ENCODE measurements at regions not wholly inside any gene's neighbourhood (a gene's known extent, or its start where the extent isn't known, plus 50 kb on each side); places are given as distances from the start of the nearest gene placed in this dataset.
"Not testable (repeated sequence)": the region's sequence is repeated elsewhere in the genome, so short reads cannot be mapped to it uniquely, and the experiment has no call there.

GRCh38 chr12:9481289-9481688 is 126.4 kb downstream of the KLRB1 start:
- not testable (repeated sequence) for H3K36me3 Mint-ChIP-seq (ENCODE audit: unreplicated experiment)

GRCh38 chr12:9474197-9474596 is 133.5 kb downstream of the KLRB1 start:
- DNase-seq (ENCODE audit: extremely low spot score, unreplicated experiment); H3K4me1 Mint-ChIP-seq (ENCODE audit: unreplicated experiment); H3K27ac Mint-ChIP-seq (ENCODE audit: unreplicated experiment); H3K36me3 Mint-ChIP-seq (ENCODE audit: unreplicated experiment); H3K27me3 Mint-ChIP-seq (ENCODE audit: unreplicated experiment); H3K4me3 Mint-ChIP-seq (ENCODE audit: unreplicated experiment); H3K9me3 Mint-ChIP-seq (ENCODE audit: unreplicated experiment): not testable (repeated sequence)

More at GRCh38 chr12:9481289-9481688, 126.4 kb downstream of the KLRB1 start:
- DNase-seq (ENCODE audit: extremely low spot score, unreplicated experiment); H3K27me3 Mint-ChIP-seq (ENCODE audit: unreplicated experiment); H3K4me1 Mint-ChIP-seq (ENCODE audit: unreplicated experiment); H3K4me3 Mint-ChIP-seq (ENCODE audit: unreplicated experiment); H3K27ac Mint-ChIP-seq (ENCODE audit: unreplicated experiment); H3K9me3 Mint-ChIP-seq (ENCODE audit: unreplicated experiment): not testable (repeated sequence)

GRCh38 chr12:9473638-9474037 is 134.1 kb downstream of the KLRB1 start:
- not testable (repeated sequence) for H3K4me1 Mint-ChIP-seq (ENCODE audit: unreplicated experiment); H3K9me3 Mint-ChIP-seq (ENCODE audit: unreplicated experiment); H3K27me3 Mint-ChIP-seq (ENCODE audit: unreplicated experiment); DNase-seq (ENCODE audit: extremely low spot score, unreplicated experiment); H3K27ac Mint-ChIP-seq (ENCODE audit: unreplicated experiment); H3K36me3 Mint-ChIP-seq (ENCODE audit: unreplicated experiment); H3K4me3 Mint-ChIP-seq (ENCODE audit: unreplicated experiment)

- H3K9me3 Mint-ChIP-seq (ENCODE audit: unreplicated experiment); H3K27me3 Mint-ChIP-seq (ENCODE audit: unreplicated experiment); H3K36me3 Mint-ChIP-seq (ENCODE audit: unreplicated experiment); DNase-seq (ENCODE audit: extremely low spot score, unreplicated experiment); H3K4me1 Mint-ChIP-seq (ENCODE audit: unreplicated experiment); H3K4me3 Mint-ChIP-seq (ENCODE audit: unreplicated experiment); H3K27ac Mint-ChIP-seq (ENCODE audit: unreplicated experiment): not testable (repeated sequence)
Measured at GRCh38 chr12:9471501-9471900, 136.2 kb downstream of the KLRB1 start.

- H3K36me3 Mint-ChIP-seq (ENCODE audit: unreplicated experiment); H3K4me3 Mint-ChIP-seq (ENCODE audit: unreplicated experiment): not testable (repeated sequence)
Measured at GRCh38 chr12:9470367-9470766, 137.3 kb downstream of the KLRB1 start.

GRCh38 chr12:9469956-9470355 is 137.8 kb downstream of the KLRB1 start:
- not testable (repeated sequence) for H3K4me3 Mint-ChIP-seq (ENCODE audit: unreplicated experiment); H3K4me1 Mint-ChIP-seq (ENCODE audit: unreplicated experiment); H3K27me3 Mint-ChIP-seq (ENCODE audit: unreplicated experiment); H3K27ac Mint-ChIP-seq (ENCODE audit: unreplicated experiment); H3K9me3 Mint-ChIP-seq (ENCODE audit: unreplicated experiment); H3K36me3 Mint-ChIP-seq (ENCODE audit: unreplicated experiment); DNase-seq (ENCODE audit: extremely low spot score, unreplicated experiment)

More at GRCh38 chr12:9470367-9470766, 137.3 kb downstream of the KLRB1 start:
- DNase-seq (ENCODE audit: extremely low spot score, unreplicated experiment); H3K4me1 Mint-ChIP-seq (ENCODE audit: unreplicated experiment); H3K27ac Mint-ChIP-seq (ENCODE audit: unreplicated experiment); H3K9me3 Mint-ChIP-seq (ENCODE audit: unreplicated experiment); H3K27me3 Mint-ChIP-seq (ENCODE audit: unreplicated experiment): not testable (repeated sequence)

GRCh38 chr12:9469463-9469862 is 138.3 kb downstream of the KLRB1 start:
- not testable (repeated sequence) for DNase-seq (ENCODE audit: extremely low spot score, unreplicated experiment); H3K9me3 Mint-ChIP-seq (ENCODE audit: unreplicated experiment); H3K4me1 Mint-ChIP-seq (ENCODE audit: unreplicated experiment); H3K4me3 Mint-ChIP-seq (ENCODE audit: unreplicated experiment); H3K36me3 Mint-ChIP-seq (ENCODE audit: unreplicated experiment); H3K27me3 Mint-ChIP-seq (ENCODE audit: unreplicated experiment); H3K27ac Mint-ChIP-seq (ENCODE audit: unreplicated experiment)

- H3K27me3 Mint-ChIP-seq (ENCODE audit: unreplicated experiment); DNase-seq (ENCODE audit: extremely low spot score, unreplicated experiment); H3K9me3 Mint-ChIP-seq (ENCODE audit: unreplicated experiment); H3K4me3 Mint-ChIP-seq (ENCODE audit: unreplicated experiment); H3K27ac Mint-ChIP-seq (ENCODE audit: unreplicated experiment); H3K4me1 Mint-ChIP-seq (ENCODE audit: unreplicated experiment); H3K36me3 Mint-ChIP-seq (ENCODE audit: unreplicated experiment): not testable (repeated sequence)
- TF ChIP-seq CTCF (IDR thresholded peaks at IDR 0.05): peak; percentile 58
Measured at GRCh38 chr12:9468998-9469397, 138.7 kb downstream of the KLRB1 start.

- not testable (repeated sequence) for H3K36me3 Mint-ChIP-seq (ENCODE audit: unreplicated experiment)
Measured at GRCh38 chr12:9468144-9468543, 139.6 kb downstream of the KLRB1 start.

More at GRCh38 chr12:9468144-9468543, 139.6 kb downstream of the KLRB1 start:
- not testable (repeated sequence) for DNase-seq (ENCODE audit: extremely low spot score, unreplicated experiment); H3K4me1 Mint-ChIP-seq (ENCODE audit: unreplicated experiment); H3K9me3 Mint-ChIP-seq (ENCODE audit: unreplicated experiment); H3K4me3 Mint-ChIP-seq (ENCODE audit: unreplicated experiment); H3K27ac Mint-ChIP-seq (ENCODE audit: unreplicated experiment); H3K27me3 Mint-ChIP-seq (ENCODE audit: unreplicated experiment)
- TF ChIP-seq CTCF (IDR thresholded peaks at IDR 0.05): peak; percentile 24

Measured in osteocyte (in vitro differentiated cells).